Activated T-cell treated with anti-CD3 and anti-CD28 coated beads, Interleukin-2, amount 50 U/mL, for 4 hours (primary cell): ENCODE measurements at regions not wholly inside any gene's neighbourhood (a gene's known extent, or its start where the extent isn't known, plus 50 kb on each side); places are given as distances from the start of the nearest gene placed in this dataset.

Experiments
- ATAC-seq, 2 donors: fragments of 200-7000 bp; cut with Tn5 transposase; one replicate each; pipeline ENCODE4 v1.10.0; 2021
- DNase-seq: peaks from one replicate; pipeline ENCODE4 v3.0.0-alpha.2; 2020
- H3K27me3 Mint-ChIP-seq: one replicate; pipeline ENCODE4 v1.8.0; 2021; ENCODE audit warnings: low read depth, mixed read lengths
- H3K36me3 Mint-ChIP-seq: one replicate; pipeline ENCODE4 v1.8.0; 2022; ENCODE audit warnings: mixed read lengths; ENCODE audit not compliant: insufficient read depth
- H3K4me1 Mint-ChIP-seq: one replicate; pipeline ENCODE4 v1.8.0; 2021; ENCODE audit warnings: low read depth, mixed read lengths
- H3K4me3 Mint-ChIP-seq: one replicate; pipeline ENCODE4 v1.8.0; 2021; ENCODE audit warnings: mild to moderate bottlenecking, moderate library complexity, mixed read lengths
- H3K9me3 Mint-ChIP-seq: one replicate; pipeline ENCODE4 v1.8.0; 2021; ENCODE audit warnings: mixed read lengths

DNA sequence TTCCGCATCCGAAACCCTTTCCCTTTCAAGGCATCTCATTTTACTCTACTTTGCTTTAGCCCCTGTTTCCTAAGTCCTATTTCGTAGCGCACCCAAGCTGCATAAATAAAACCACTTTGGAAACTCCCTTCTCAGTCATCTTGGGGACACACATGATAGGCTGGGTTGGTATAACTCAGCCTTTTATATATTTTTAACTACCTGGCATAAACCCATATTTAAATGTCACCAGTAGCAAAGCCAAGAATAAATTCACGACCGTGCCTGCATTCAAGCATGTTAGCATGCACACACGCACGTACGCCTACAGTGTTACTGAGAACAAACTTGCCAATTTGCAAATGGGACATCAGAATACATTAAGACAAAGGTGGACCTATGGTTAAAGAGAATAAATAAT lies 564.7 kb upstream of the PIK3C3 start:
- no peaks in the 10 kb centered on the region for H3K36me3 Mint-ChIP-seq
- no peaks in the 10 kb centered on the region for H3K4me1 Mint-ChIP-seq
- H3K4me3 Mint-ChIP-seq, result no peak overlapping the region
- H3K9me3 Mint-ChIP-seq, result peaks cover 4% of the 10 kb centered on the region
- no peak for DNase-seq
- no peak for ATAC-seq
- H3K27me3 Mint-ChIP-seq, result no peaks in the 10 kb centered on the region

DNA sequence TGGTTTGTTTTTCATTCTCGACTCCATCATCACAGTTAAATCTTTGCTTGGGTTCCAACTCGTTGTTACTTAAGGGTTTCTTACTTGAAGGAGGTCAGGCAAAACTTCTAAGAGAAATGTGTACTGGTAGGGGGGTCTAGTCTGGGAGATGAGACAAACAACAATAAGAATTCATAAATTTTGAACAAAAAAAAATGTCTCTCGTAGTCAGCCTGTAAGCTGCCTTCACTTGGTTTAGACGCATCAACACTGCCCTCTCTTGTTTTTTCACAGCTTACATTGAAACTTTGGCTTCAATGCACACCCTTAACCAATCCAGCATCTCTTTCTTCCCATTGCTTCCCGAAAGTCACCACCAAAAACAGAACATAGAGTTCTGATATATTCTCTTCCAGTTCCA lies 576.4 kb upstream of the PIK3C3 start:
- H3K4me1 Mint-ChIP-seq, result no peaks in the 10 kb centered on the region
- DNase-seq, result no peak
- no peaks in the 10 kb centered on the region for H3K27me3 Mint-ChIP-seq
- H3K4me3 Mint-ChIP-seq, result no peak overlapping the region
- H3K9me3 Mint-ChIP-seq, result peaks cover 9% of the 10 kb centered on the region
- ATAC-seq, result no peak
- no peaks in the 10 kb centered on the region for H3K36me3 Mint-ChIP-seq

DNA sequence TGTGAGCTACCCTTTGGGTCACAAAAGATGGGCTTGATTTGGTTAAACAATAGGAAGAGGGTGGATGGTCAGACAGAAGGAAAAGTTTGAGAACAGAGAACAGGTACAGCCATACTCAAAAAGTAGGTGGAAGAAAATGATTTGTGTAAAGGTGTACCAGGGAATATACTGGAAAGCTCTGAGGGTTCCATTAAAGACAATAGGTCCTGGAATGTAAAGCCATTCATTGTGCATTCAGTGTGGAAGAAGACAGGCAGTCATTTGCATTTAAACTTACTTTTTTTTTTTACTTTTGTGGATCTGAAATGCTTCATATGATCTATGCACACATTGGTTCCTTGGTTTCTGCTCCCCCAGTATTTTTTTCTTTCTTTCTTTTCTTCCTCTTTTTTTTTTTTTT lies 581.4 kb upstream of the PIK3C3 start:
- Mint-ChIP-seq H3K4me3 (no peak overlapping the region), H3K27me3 (no peaks in the 10 kb centered on the region), H3K4me1 (no peaks in the 10 kb centered on the region), H3K36me3 (no peaks in the 10 kb centered on the region), H3K9me3 (peaks cover 11% of the 10 kb centered on the region)
- no peak for ATAC-seq
- DNase-seq, result no peak

DNA sequence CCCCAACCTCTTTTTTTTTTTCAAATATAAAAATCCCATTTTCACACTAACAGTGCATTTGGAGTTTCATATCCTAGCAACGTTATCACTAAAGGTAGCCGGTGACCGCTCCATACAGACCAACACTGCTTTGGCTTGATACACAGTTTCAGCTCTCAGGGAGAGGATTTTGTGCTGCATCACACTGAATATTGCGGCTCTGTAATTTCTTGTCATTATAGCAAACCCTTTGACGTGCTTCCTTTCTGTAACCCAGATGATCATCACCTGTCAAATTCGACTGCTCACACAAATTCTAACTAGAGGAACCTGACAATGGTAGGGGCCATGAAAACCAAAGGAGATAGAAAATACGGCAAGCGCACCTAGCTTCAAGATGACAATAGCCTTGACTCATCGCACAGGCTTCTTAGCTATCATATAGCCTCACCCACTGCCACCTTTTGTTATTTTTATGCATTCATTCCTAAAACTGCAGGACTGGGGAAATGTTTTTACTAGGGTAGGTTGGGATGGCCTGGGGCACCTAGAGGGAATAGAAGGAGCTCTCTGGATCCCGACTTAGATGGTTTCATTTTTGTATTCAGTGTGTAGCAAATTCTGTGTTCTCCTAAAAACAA lies 582.9 kb upstream of the PIK3C3 start:
- Mint-ChIP-seq H3K27me3 (no peaks in the 10 kb centered on the region), H3K9me3 (peaks cover 11% of the 10 kb centered on the region), H3K4me3 (no peak overlapping the region), H3K4me1 (no peaks in the 10 kb centered on the region), H3K36me3 (no peaks in the 10 kb centered on the region)
- DNase-seq (no peak), ATAC-seq (no peak)

DNA sequence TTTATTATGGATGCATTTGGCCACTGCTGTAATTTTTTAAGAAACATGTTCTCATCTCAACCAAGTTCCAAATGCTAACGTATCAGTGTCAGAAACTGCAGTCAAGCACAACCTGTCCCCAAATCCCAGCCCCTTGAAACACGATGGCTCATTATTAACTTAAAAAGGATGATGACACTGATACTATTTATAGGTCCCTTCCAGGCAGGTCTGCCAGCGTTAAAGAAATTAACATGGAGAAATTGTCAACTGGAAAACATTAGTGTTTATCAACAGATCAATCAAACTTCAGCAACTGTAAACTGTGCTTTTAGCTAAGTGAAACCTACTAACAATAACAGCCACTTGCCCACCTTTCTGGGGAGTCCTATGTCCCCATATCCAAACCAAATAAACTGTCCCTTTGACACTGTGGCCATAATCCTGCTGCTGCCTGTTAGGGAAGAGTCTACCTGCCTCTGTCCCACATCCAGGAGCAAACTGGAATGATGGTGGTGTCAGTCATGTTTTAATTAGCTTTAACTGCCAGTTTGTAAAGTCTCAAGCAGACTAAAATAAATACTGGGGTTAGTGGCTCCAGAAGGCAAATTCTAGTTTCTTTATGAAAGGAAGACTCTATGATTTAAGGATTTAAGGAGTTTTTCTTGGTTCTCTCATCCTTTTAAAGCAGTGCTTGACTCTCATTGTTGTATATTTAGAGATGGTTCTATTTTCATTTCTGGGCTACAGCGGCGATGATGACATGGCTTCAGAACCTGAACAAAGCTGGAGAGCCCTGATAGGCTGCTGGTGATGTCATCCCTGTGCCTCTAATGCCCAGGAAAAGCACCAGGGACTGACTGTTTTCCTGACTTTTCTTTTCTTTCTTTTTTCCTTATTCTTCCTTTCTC lies 583.6 kb upstream of the PIK3C3 start:
- Mint-ChIP-seq H3K36me3 (no peaks in the 10 kb centered on the region), H3K4me1 (no peaks in the 10 kb centered on the region), H3K4me3 (no peak overlapping the region), H3K27me3 (no peaks in the 10 kb centered on the region), H3K9me3 (peaks cover 11% of the 10 kb centered on the region)
- no peak for DNase-seq
- no peak for ATAC-seq

DNA sequence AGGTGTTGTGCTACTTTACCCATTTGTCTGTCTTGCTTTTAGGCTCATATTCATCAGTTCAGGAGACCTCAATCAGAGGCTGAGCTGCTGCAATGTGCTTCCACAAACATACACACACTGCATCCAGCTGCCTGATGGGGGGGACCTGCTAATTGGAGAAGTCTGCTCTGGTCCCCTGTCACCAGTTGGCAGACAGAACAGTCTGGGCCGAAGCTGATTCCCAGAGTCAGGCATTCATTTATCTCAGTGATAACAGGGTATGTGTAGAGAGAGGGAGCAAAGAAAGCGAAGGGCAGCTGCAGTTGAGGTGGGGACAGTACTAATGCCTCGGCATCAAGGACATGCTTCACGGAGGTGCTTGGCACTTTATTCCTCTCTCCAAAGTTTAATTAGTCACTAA lies 584.3 kb upstream of the PIK3C3 start:
- DNase-seq (no peak), ATAC-seq (no peak)
- no peaks in the 10 kb centered on the region for H3K36me3 Mint-ChIP-seq
- no peak overlapping the region for H3K4me3 Mint-ChIP-seq
- H3K9me3 Mint-ChIP-seq, result peaks cover 11% of the 10 kb centered on the region
- no peaks in the 10 kb centered on the region for H3K4me1 Mint-ChIP-seq
- no peaks in the 10 kb centered on the region for H3K27me3 Mint-ChIP-seq

DNA sequence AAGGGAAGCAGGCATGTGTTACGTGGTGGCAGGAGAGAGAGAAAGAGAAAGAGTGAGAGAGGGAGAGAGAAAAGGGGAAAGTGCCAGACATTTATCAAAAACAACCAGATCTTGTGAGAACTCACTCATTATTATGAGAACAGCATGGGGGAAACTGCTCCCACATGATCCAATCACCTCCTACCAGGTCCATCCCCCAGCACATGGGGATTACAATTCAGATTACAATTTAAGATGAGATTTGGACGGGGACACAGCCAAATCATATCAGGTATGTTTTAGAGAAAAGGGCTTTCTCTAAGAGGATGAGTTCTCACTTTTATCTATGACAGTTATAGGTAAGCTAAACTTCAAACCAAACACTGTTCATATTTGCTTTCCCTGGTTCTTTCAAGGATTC lies 597.3 kb upstream of the PIK3C3 start:
- ATAC-seq (no peak), DNase-seq (no peak)
- peaks cover 25% of the 10 kb centered on the region for H3K9me3 Mint-ChIP-seq
- no peak overlapping the region for H3K4me3 Mint-ChIP-seq
- no peaks in the 10 kb centered on the region for H3K4me1 Mint-ChIP-seq
- no peaks in the 10 kb centered on the region for H3K36me3 Mint-ChIP-seq
- H3K27me3 Mint-ChIP-seq, result no peaks in the 10 kb centered on the region

DNA sequence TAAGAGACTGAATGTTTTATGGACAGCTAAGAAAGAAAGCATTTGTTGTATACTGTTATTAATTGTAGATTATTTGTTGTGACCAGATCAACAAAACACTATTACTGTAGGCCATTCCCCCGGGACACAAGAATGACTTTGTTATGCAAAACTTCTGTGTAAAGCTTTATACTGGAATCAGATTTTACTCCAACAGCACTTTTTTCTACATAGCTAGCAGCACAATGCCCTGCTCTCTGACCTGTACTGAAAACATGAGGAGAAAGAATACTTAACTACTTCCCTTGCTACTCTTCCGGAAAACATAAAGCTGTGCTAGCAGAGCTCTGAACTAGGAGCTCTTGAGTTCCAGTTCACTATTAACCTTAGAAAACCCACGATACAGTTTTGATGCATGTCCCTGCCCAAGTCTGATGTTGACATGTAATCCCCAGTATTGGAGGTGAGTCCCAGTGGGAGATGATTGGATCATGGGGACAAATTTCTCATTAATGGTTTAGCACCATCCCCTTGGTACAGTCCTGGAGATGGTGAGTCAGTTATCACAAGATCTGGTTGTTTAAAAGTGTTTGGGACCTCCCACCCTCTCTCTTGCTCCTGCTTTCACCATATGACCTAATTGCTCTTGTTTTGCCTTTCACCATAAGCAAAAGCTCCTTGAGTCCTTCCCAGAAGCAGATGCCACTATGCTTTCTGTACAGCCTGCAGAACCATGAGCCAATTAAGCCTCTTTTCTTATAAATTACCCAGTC lies 601.1 kb upstream of the PIK3C3 start:
- Mint-ChIP-seq H3K4me1 (no peaks in the 10 kb centered on the region), H3K36me3 (no peaks in the 10 kb centered on the region), H3K27me3 (no peaks in the 10 kb centered on the region), H3K9me3 (peaks cover 23% of the 10 kb centered on the region), H3K4me3 (no peak overlapping the region)
- DNase-seq (no peak), ATAC-seq (no peak)

DNA sequence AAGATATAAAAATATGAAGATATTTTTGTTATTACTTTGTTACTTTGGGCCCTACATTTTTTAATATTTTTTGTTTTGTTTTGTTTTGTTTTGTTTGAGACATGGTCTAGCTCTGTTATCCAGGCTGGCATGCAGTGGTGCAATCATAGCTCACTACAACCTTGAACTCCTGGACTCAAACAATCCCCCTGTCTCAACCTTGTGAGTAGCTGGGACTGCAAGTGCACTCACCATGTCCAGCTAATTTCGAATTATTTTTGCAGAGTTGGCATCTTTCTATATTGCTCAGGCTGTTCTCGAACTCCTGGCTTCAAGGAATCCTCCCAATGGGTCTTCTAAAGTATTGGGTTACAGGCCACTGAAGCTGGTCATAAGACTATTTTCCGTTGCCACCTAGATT lies 603.6 kb upstream of the PIK3C3 start:
- no peak for DNase-seq
- H3K4me1 Mint-ChIP-seq, result no peaks in the 10 kb centered on the region
- peaks cover 18% of the 10 kb centered on the region for H3K9me3 Mint-ChIP-seq
- no peak overlapping the region for H3K4me3 Mint-ChIP-seq
- ATAC-seq, result no peak
- H3K27me3 Mint-ChIP-seq, result no peaks in the 10 kb centered on the region
- no peaks in the 10 kb centered on the region for H3K36me3 Mint-ChIP-seq

DNA sequence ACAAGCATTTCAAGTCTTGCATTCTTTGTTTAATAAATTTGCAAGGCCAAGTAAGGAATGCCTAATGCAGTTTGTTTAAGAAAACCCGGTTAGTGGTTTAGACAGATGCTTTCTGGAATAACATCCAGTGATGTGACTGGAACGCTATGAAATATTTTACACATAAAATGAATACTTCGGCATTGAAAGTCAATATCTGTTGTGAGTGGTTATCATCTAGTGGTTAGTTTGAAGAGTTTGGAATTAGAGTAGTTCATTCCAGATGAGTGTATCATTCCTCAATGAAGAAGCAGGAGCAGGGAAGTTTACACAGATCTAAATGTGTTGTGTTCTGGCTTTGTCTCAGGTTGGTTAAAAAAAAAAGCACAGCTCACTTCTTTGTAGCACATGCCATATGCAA lies 608.0 kb upstream of the PIK3C3 start:
- DNase-seq (no peak), ATAC-seq (no peak)
- Mint-ChIP-seq H3K4me3 (no peak overlapping the region), H3K36me3 (no peaks in the 10 kb centered on the region), H3K27me3 (no peaks in the 10 kb centered on the region), H3K4me1 (no peaks in the 10 kb centered on the region), H3K9me3 (peaks cover 8% of the 10 kb centered on the region)

DNA sequence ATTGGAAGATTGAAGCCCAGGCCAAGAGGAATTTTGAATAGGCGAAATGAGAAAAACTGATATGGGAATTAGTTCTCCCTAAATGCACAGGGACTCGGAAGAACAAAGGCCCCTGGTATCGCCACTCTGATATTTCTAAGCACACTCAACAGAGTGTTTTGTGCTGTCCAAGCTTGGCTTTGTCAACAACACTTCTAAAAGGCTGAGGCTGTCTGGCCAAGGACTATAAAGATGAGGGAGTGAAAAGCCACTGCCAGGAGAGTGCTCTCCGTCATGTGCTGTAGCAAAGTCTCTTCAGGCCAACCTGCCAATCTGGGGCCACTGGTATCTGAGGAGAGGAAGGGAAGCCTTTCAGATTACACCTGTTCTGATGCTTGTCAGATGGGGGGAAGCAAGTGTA lies 611.2 kb upstream of the PIK3C3 start:
- Mint-ChIP-seq H3K4me1 (no peaks in the 10 kb centered on the region), H3K4me3 (no peak overlapping the region), H3K36me3 (no peaks in the 10 kb centered on the region), H3K9me3 (peaks cover 19% of the 10 kb centered on the region), H3K27me3 (no peaks in the 10 kb centered on the region)
- ATAC-seq (no peak), DNase-seq (no peak)

DNA sequence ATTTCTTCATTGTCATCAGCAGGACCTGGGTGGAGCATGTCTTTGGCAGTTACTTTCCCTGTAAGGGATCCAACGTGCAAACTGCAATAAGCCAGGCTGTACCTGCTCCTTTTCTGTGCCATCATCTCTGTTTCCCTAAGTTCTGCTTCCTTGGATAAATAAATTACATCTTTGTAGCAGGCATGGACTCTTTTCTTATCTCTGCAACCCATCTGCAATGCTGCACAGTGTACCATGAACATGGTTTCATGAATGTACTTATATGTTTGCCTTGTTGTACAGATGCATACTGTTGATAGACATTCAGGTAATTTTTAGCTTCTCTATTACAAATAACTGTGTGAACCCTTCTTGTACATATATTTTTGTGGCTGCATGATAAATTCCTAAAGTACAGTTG lies 616.7 kb upstream of the PIK3C3 start:
- Mint-ChIP-seq H3K4me1 (no peaks in the 10 kb centered on the region), H3K4me3 (no peak overlapping the region)

DNA sequence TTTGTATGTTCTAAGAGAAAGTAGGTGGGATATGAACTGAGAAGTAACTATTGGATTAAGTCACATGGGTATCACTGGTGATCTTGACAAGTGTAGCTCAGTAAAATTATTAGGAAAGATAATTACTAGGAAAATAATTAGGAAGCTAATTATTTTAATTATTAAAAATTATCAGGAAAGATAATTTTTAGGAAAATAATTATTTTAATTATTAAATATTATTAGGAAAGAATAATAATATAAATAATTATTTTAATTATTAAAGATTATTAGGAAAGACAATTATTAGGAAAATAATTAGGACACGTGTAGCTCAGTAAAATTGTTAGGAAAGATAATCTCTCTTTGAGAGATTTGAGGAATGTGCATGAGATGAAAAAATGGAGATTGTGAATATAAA lies 623.4 kb upstream of the PIK3C3 start:
- no peak overlapping the region for H3K4me3 Mint-ChIP-seq
- no peak for DNase-seq
- H3K9me3 Mint-ChIP-seq, result peaks cover 9% of the 10 kb centered on the region
- no peak for ATAC-seq
- H3K4me1 Mint-ChIP-seq, result no peaks in the 10 kb centered on the region
- H3K27me3 Mint-ChIP-seq, result no peaks in the 10 kb centered on the region
- H3K36me3 Mint-ChIP-seq, result no peaks in the 10 kb centered on the region

More for the DNA sequence above, 616.7 kb upstream of the PIK3C3 start:
- Mint-ChIP-seq H3K36me3 (no peaks in the 10 kb centered on the region), H3K27me3 (no peaks in the 10 kb centered on the region), H3K9me3 (peaks cover 15% of the 10 kb centered on the region)
- ATAC-seq (no peak), DNase-seq (no peak)

DNA sequence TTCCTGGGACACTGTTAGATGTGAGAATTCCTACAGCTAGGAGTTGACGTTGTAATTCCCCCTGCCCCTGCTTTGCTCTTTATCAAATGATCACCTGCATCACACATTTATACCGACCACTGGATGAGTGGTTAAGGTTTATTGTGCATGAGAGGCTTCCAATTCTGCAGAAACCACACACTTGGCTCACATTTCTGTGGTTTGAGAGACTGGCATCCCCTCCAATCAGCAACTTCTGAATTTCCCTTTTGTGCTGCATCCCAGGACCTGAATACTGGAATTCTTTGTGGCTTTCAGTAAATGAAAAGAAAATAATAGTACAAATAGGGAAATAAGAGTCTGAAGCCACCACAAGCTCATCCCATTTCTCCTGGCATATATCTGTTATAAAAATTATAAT lies 628.7 kb upstream of the PIK3C3 start:
- Mint-ChIP-seq H3K4me1 (no peaks in the 10 kb centered on the region), H3K27me3 (no peaks in the 10 kb centered on the region), H3K4me3 (no peak overlapping the region), H3K9me3 (peaks cover 18% of the 10 kb centered on the region), H3K36me3 (no peaks in the 10 kb centered on the region)
- DNase-seq (no peak), ATAC-seq (no peak)

DNA sequence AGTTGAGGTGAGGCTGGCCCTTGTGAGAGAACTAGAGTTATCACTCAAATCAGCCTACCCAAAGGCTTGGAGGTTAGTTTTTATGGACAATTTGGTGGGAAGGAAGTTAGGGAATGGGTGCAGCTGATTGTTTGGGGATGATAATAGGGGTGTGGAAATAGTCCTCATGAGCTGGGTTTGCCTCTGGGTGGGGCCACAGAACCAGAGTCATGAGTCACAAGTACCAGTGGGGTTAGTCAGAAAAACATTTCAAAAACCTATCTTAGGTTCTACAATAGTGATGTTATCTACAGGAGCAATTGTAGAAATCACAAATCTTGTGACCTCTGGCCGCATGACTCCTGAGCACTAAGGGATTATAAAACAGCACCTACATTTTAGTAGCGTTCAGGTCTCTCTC lies 630.1 kb upstream of the PIK3C3 start:
- no peak overlapping the region for H3K4me3 Mint-ChIP-seq

More for the DNA sequence above, 630.1 kb upstream of the PIK3C3 start:
- no peak for ATAC-seq
- no peak for DNase-seq
- Mint-ChIP-seq H3K36me3 (no peaks in the 10 kb centered on the region), H3K27me3 (no peaks in the 10 kb centered on the region), H3K9me3 (peaks cover 22% of the 10 kb centered on the region), H3K4me1 (no peaks in the 10 kb centered on the region)
